GM21576 (cell line): ENCODE measurements at regions not wholly inside any gene's neighbourhood (a gene's known extent, or its start where the extent isn't known, plus 50 kb on each side); places are given as distances from the start of the nearest gene placed in this dataset.

Experiments used
- ATAC-seq: cut with Tn5 transposase; IDR thresholded peaks from one replicate; pipeline ENCODE4 v1.9.1; 2021; ENCODE audit warnings: mild to moderate bottlenecking, moderate library complexity; ENCODE audit not compliant: unreplicated experiment

GRCh38 chr6:40803897-40804702, 216.9 kb upstream of the LRFN2 start:
- ATAC-seq: no peak

- no peak for ATAC-seq
These were observed 215.3 kb upstream of the LRFN2 start for GRCh38 chr6:40802481-40802880.

- no peak for ATAC-seq
These were observed 212.4 kb upstream of the LRFN2 start for GRCh38 chr6:40799296-40800140.

GRCh38 chr6:40798069-40798770, 211.1 kb upstream of the LRFN2 start:
- no peak for ATAC-seq

GRCh38 chr6:40796260-40797221, 209.4 kb upstream of the LRFN2 start:
- no peak for ATAC-seq

GRCh38 chr6:40794586-40794985, 207.4 kb upstream of the LRFN2 start:
- ATAC-seq: no peak

GRCh38 chr6:40792183-40792582, 205.0 kb upstream of the LRFN2 start:
- no peak for ATAC-seq

GRCh38 chr6:40791004-40791403, 203.8 kb upstream of the LRFN2 start:
- no peak for ATAC-seq

- no peak for ATAC-seq
These were observed 201.8 kb upstream of the LRFN2 start for GRCh38 chr6:40788661-40789655.

- no peak for ATAC-seq
These were observed 195.2 kb upstream of the LRFN2 start for GRCh38 chr6:40782355-40782754.

- ATAC-seq: no peak
These were observed 193.5 kb upstream of the LRFN2 start for GRCh38 chr6:40780637-40781036.

- no peak for ATAC-seq
These were observed 192.2 kb upstream of the LRFN2 start for GRCh38 chr6:40779409-40779808.

- no peak for ATAC-seq
These were observed 191.8 kb upstream of the LRFN2 start for GRCh38 chr6:40778918-40779317.

GRCh38 chr6:40778196-40778595, 191.0 kb upstream of the LRFN2 start:
- no peak for ATAC-seq

GRCh38 chr6:40774932-40775331, 187.8 kb upstream of the LRFN2 start:
- ATAC-seq: no peak

GRCh38 chr6:40770794-40771193, 183.6 kb upstream of the LRFN2 start:
- no peak for ATAC-seq

GRCh38 chr6:40764726-40765125, 177.6 kb upstream of the LRFN2 start:
- no peak for ATAC-seq

GRCh38 chr6:40762981-40763380, 175.8 kb upstream of the LRFN2 start:
- ATAC-seq: no peak

GRCh38 chr6:40760887-40761286, 173.7 kb upstream of the LRFN2 start:
- ATAC-seq: no peak
